Stomach smooth muscle (tissue), 2 donors: ENCODE measurements at regions not wholly inside any gene's neighbourhood (a gene's known extent, or its start where the extent isn't known, plus 50 kb on each side); places are given as distances from the start of the nearest gene placed in this dataset.
A peak's percentile ranks its signal among the peaks of the same experiment; 100 is the strongest.
"Not testable (repeated sequence)": the region's sequence is repeated elsewhere in the genome, so short reads cannot be mapped to it uniquely, and the experiment has no call there.

Experiments used
- H3K27ac ChIP-seq: one replicate; pipeline ENCODE4 v1.7.0; 2013; ENCODE audit warnings: mild to moderate bottlenecking, low read length, inconsistent platforms
- H3K27me3 ChIP-seq, 2 donors: one replicate each; pipeline ENCODE4 v1.7.0; 2013; ENCODE audit warnings: low read length in 2 of 2; ENCODE audit not compliant: insufficient read depth in 2 of 2, control insufficient read depth in 1 of 2
- H3K36me3 ChIP-seq, 2 donors: one replicate each; pipeline ENCODE4 v1.7.0; 2013; ENCODE audit warnings: low read length in 2 of 2; ENCODE audit not compliant: control insufficient read depth in 2 of 2, insufficient read depth in 2 of 2
- H3K4me1 ChIP-seq: one replicate; pipeline ENCODE4 v1.7.0; 2013; ENCODE audit warnings: low read length; ENCODE audit not compliant: control insufficient read depth, insufficient read depth
- H3K4me3 ChIP-seq, 2 donors: one replicate each; pipeline ENCODE4 v1.7.0; 2013; ENCODE audit warnings: low read length in 2 of 2
- H3K9ac ChIP-seq, 2 donors: one replicate each; pipeline ENCODE4 v1.7.0; 2013; ENCODE audit warnings: low read length in 2 of 2, mild to moderate bottlenecking in 1 of 2
- H3K9me3 ChIP-seq, 2 donors: one replicate each; pipeline ENCODE4 v1.7.0; 2013; ENCODE audit warnings: low read length in 2 of 2; ENCODE audit not compliant: control insufficient read depth in 2 of 2
- donor health status: healthy.
- donor health status: Pancreatic carcinoma.

DNA sequence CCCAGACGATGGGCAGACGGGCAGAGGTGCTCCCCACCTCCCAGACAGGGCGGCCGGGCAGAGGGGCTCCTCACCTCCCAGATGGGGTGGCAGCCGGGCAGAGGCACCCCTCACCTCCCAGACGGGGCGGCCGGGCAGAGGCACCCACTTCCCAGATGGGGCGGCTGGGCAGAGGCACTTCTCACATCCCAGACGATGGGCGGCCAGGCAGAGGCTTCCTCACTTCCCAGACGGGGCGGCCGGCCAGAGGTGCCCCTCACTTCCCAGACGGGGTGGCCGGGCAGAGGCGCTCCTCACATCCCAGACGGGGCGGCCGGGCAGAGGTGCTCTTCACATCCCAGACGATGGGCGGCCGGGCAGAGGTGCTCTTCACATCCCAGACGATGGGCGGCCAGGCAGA lies 96.6 kb downstream of the ABCC12 start:
- H3K4me3 ChIP-seq, H3K4me1 ChIP-seq, H3K9ac ChIP-seq, H3K9me3 ChIP-seq, H3K36me3 ChIP-seq, H3K27me3 ChIP-seq, H3K27ac ChIP-seq: not testable (repeated sequence)

DNA sequence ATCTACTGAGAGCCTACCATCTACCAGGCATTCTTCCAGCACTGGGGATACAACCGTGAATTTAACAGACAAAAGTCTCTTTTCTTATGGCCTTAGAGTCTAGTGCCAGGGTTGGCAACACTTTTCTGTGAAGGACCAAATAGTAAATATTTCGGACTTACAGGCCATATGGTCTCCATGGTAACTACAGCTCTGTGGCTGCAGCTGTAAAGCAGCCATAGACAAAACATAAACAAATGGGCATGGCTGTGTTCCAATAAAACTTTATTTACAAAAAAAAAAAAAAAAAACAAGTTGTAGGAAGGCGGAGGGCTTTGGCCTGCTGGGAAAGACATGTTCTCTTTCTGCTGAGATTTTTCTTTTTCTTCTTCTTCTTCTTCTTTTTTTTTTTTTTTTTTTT lies 98.7 kb downstream of the ABCC12 start:
- Histone ChIP-seq H3K4me1 (no peaks in the 10 kb centered on the region), H3K9ac (no peak overlapping the region), H3K4me3 (no peak overlapping the region), H3K27ac (no peak overlapping the region), H3K27me3 (peaks cover 2% of the 10 kb centered on the region in 2 donors), H3K36me3 (no peaks in the 10 kb centered on the region), H3K9me3 (no peaks in the 10 kb centered on the region)

DNA sequence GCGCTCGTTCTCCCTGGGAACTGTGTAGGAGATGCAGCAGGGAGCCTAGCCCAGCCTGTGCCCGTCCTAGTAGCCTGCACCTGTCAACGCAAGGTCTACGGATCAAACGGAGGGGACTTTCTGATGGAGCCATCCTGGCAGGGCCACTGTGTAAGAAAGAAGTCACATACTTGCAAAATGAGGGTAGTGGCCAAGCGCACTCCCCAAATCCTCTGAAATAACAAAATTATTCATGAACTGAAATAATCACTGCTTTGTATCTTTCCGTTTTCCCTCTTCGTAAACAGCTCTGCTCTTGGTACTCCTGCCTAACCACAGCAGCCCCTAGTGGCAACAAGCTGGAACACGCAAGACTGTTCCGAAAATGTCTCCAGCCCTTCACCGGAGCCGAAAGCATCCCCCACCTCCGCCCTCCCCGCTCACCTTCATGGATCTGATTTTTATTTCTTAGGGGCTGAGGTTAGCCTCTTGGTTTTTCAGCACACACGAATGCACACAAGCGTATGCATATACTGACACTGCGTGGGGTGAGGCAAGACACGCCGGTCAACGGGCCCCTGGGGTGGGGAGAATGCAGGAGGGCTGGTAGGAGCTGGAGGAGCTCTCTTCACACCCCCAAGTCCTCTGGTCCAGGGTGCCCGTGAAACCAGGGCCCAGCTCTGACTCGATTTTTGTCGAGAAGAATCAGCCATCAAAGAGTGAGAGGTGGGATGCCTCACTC lies 100.8 kb downstream of the ABCC12 start:
- no peaks in the 10 kb centered on the region for H3K36me3 ChIP-seq
- H3K4me1 ChIP-seq, result no peaks in the 10 kb centered on the region
- H3K27ac ChIP-seq, result no peak overlapping the region
- H3K9me3 ChIP-seq, result no peaks in the 10 kb centered on the region
- H3K4me3 ChIP-seq, result peak overlapping the region in 1 of 2 donors; percentile 47
- H3K9ac ChIP-seq, result no peak overlapping the region
- H3K27me3 ChIP-seq, result peaks cover 2% of the 10 kb centered on the region in 2 donors

- H3K4me3 ChIP-seq, result no peak overlapping the region
- H3K36me3 ChIP-seq, result no peaks in the 10 kb centered on the region
- no peak overlapping the region for H3K27ac ChIP-seq
- H3K9me3 ChIP-seq, result no peaks in the 10 kb centered on the region
- no peaks in the 10 kb centered on the region for H3K4me1 ChIP-seq
- peaks cover 2% of the 10 kb centered on the region in 2 donors for H3K27me3 ChIP-seq
- no peak overlapping the region for H3K9ac ChIP-seq
Measured at GRCh38 chr16:48053418-48053745, 102.4 kb downstream of the ABCC12 start.

DNA sequence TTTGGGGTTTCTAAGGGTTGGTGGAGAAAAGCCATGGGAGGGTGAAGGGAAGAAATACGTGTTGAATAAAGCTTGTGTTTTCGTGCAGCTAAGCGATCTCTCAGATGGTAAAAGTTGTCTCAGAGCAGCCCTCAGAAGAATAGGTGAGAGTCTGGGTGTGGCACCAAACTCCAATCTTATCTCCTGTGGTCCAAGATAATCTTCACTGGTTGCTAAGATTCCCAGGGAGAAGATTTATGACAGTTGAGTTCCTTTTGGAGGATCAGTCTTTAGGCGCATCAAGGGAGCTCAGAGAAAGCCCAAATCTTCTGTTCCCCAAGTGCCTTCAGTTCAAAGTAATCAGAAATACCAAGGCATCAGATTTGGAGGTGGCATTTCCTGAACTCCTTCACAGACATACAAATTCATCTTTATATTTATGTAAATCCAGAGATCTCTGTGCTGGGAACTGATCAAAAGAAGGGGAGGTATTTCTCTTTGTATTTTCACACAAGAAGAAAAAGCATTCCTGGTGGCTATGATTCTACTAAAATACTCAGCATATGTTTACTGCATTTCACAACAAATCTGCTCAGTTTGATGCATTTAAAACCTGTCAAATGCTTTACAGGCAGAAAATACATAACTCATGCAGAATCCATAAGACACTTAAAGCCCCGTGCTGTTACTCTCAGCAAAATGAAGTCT lies 102.9 kb downstream of the ABCC12 start:
- H3K27me3 ChIP-seq, result peaks cover 2% of the 10 kb centered on the region in 2 donors
- H3K9me3 ChIP-seq, result no peaks in the 10 kb centered on the region
- H3K27ac ChIP-seq, result no peak overlapping the region

DNA sequence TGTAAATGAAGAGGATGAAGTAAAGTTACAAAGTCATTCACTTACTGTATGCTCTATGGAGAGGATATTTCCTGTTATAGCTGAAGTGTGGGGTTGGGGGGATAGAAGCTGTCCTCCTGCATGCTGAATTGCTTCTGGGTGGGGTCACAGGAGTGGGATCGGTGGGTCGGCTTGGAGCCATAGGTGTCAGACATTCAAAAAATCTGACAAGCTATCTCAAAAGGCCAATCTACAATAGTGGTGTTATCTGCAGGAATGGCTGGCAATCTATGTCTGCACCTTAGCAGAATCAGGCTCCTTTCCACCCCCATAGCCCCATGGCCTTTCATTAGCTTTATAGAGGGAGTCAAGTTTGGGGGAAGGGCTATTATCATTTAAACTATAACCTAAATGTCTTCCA lies 104.9 kb downstream of the ABCC12 start:
- H3K27ac ChIP-seq, result no peak overlapping the region
- peaks cover 2% of the 10 kb centered on the region in 2 donors for H3K27me3 ChIP-seq
- no peak overlapping the region for H3K9ac ChIP-seq
- H3K4me3 ChIP-seq, result no peak overlapping the region
- no peaks in the 10 kb centered on the region for H3K36me3 ChIP-seq
- no peaks in the 10 kb centered on the region for H3K4me1 ChIP-seq
- H3K9me3 ChIP-seq, result no peaks in the 10 kb centered on the region

More for the DNA sequence above, 102.9 kb downstream of the ABCC12 start:
- Histone ChIP-seq H3K4me3 (no peak overlapping the region), H3K4me1 (no peaks in the 10 kb centered on the region), H3K9ac (no peak overlapping the region), H3K36me3 (no peaks in the 10 kb centered on the region)

DNA sequence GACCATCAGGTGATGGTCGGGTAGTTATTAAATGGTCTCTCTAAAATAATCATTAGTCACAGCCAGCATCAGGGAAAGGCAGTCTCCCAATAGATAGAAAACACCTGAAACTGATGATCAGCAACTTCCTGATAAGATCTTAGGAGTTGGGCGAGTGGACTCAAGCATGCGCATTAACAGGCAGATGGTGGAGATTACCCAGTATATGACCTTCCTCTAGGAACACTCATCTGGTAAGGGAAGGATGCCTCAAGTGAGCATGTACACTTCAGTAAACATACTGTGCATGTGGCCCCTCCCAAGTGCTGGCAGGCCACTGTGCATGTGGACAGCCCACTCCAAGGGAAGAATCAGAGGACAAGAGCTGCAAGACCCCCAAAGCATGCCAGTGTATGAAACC lies 105.9 kb downstream of the ABCC12 start:
- no peaks in the 10 kb centered on the region for H3K9me3 ChIP-seq
- peaks cover 0 to 2% of the 10 kb centered on the region in 2 donors for H3K27me3 ChIP-seq
- no peaks in the 10 kb centered on the region for H3K36me3 ChIP-seq
- no peak overlapping the region for H3K27ac ChIP-seq
- no peaks in the 10 kb centered on the region for H3K4me1 ChIP-seq
- no peak overlapping the region for H3K4me3 ChIP-seq
- H3K9ac ChIP-seq, result no peak overlapping the region

DNA sequence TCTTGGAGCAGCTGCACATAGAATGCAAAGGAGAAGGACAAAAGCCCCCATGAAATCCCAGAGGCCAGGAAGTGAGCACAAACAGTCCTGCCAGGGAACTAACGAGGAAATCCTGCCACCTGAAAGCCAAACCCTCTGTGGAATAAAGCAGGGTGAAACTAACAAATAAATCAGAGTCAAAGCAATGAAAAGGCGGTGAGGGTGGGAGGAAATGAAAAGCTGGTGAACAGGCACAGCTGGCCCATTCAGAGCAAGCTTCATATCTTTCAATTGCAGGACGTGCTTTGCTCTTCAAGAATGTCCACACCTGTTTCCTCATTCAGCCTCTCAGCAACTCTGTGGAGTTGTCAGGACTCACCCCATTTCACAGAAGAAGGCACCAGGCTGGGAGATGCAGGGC lies 108.1 kb downstream of the ABCC12 start:
- H3K9me3 ChIP-seq, result peaks cover 0 to 3% of the 10 kb centered on the region in 2 donors
- no peaks in the 10 kb centered on the region for H3K4me1 ChIP-seq
- H3K9ac ChIP-seq, result no peak overlapping the region
- no peaks in the 10 kb centered on the region for H3K27me3 ChIP-seq
- no peak overlapping the region for H3K4me3 ChIP-seq
- H3K27ac ChIP-seq, result no peak overlapping the region
- no peaks in the 10 kb centered on the region for H3K36me3 ChIP-seq

- Histone ChIP-seq H3K4me3 (no peak overlapping the region), H3K36me3 (no peaks in the 10 kb centered on the region), H3K9me3 (peaks cover 0 to 3% of the 10 kb centered on the region in 2 donors), H3K4me1 (no peaks in the 10 kb centered on the region), H3K9ac (no peak overlapping the region), H3K27me3 (no peaks in the 10 kb centered on the region), H3K27ac (no peak overlapping the region)
Measured at GRCh38 chr16:48047241-48047640, 108.6 kb downstream of the ABCC12 start.

- Histone ChIP-seq H3K4me3 (no peak overlapping the region), H3K9me3 (peaks cover 0 to 3% of the 10 kb centered on the region in 2 donors), H3K4me1 (no peaks in the 10 kb centered on the region), H3K27ac (no peak overlapping the region), H3K9ac (no peak overlapping the region), H3K36me3 (no peaks in the 10 kb centered on the region), H3K27me3 (peaks cover 0 to under 1% of the 10 kb centered on the region in 2 donors)
Measured at GRCh38 chr16:48044117-48044516, 111.7 kb downstream of the ABCC12 start.

DNA sequence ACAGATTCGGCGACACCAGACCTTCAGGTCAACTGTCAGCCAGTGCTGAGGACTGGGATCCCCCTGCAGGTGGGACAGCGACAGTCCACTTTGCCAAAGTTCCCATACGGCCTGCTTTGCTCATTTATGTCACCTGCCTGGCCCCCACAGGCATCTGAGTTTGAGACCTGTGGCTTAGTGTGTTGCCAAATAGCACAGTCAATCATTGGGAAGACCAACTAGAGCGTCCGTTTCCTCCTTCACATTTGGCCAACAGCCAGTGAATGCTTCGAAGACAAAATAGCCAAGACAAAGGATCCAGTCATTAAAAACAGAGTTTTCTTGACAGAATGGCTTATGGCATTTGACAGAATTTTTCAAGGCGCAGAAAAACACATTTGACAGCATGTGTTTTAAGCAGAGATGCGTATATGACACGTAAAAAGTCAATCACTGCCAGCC lies 113.8 kb downstream of the ABCC12 start:
- Histone ChIP-seq H3K9ac (no peak overlapping the region), H3K4me1 (no peaks in the 10 kb centered on the region), H3K9me3 (peaks cover 0 to 3% of the 10 kb centered on the region in 2 donors), H3K27ac (no peak overlapping the region), H3K27me3 (peaks cover 0 to 3% of the 10 kb centered on the region in 2 donors), H3K4me3 (no peak overlapping the region), H3K36me3 (no peaks in the 10 kb centered on the region)
